ENCODE measurements at regions not wholly inside any gene's neighbourhood (a gene's known extent, or its start where the extent isn't known, plus 50 kb on each side); places are given as distances from the start of the nearest gene placed in this dataset.

- no peak for TF ChIP-seq CTCF (conservative IDR thresholded peaks at IDR 0.05; ENCODE audit: low read depth, low read length)
- H3K4me3 ChIP-seq (ENCODE audit: low read depth, low read length) = no peak overlapping the region
- DNase-seq (ENCODE audit: low read depth) = no peak
These were observed 78.3 kb upstream of the TMEM72 start for GRCh38 chr10:44832595-44833390.

- no peak overlapping the region for H3K4me3 ChIP-seq (ENCODE audit: low read depth, low read length)
- DNase-seq (ENCODE audit: low read depth) = no peak
- no peak for TF ChIP-seq CTCF (conservative IDR thresholded peaks at IDR 0.05; ENCODE audit: low read depth, low read length)
These were observed 77.0 kb upstream of the TMEM72 start for GRCh38 chr10:44834131-44834530.

GRCh38 chr10:44835300-44835699 lies 75.8 kb upstream of the TMEM72 start:
- TF ChIP-seq CTCF (conservative IDR thresholded peaks at IDR 0.05; ENCODE audit: low read depth, low read length) = no peak
- no peak for DNase-seq (ENCODE audit: low read depth)
- no peak overlapping the region for H3K4me3 ChIP-seq (ENCODE audit: low read depth, low read length)

- H3K4me3 ChIP-seq (ENCODE audit: low read depth, low read length) = no peak overlapping the region
- no peak for DNase-seq (ENCODE audit: low read depth)
- TF ChIP-seq CTCF (conservative IDR thresholded peaks at IDR 0.05; ENCODE audit: low read depth, low read length) = no peak
These were observed 67.7 kb upstream of the TMEM72 start for GRCh38 chr10:44843484-44843883.

GRCh38 chr10:44845361-44846175 lies 65.6 kb upstream of the TMEM72 start:
- no peak for DNase-seq (ENCODE audit: low read depth)
- no peak overlapping the region for H3K4me3 ChIP-seq (ENCODE audit: low read depth, low read length)
- TF ChIP-seq CTCF (conservative IDR thresholded peaks at IDR 0.05; ENCODE audit: low read depth, low read length) = no peak

GRCh38 chr10:44847110-44847509 lies 64.0 kb upstream of the TMEM72 start:
- TF ChIP-seq CTCF (conservative IDR thresholded peaks at IDR 0.05; ENCODE audit: low read depth, low read length) = no peak
- no peak overlapping the region for H3K4me3 ChIP-seq (ENCODE audit: low read depth, low read length)
- no peak for DNase-seq (ENCODE audit: low read depth)
